ENCODE measurements at regions not wholly inside any gene's neighbourhood (a gene's known extent, or its start where the extent isn't known, plus 50 kb on each side); places are given as distances from the start of the nearest gene placed in this dataset.
"Not testable (repeated sequence)": the region's sequence is repeated elsewhere in the genome, so short reads cannot be mapped to it uniquely, and the experiment has no call there.

GRCh38 chr9:30250872-30251271, 2133.6 kb upstream of the ACO1 start:
- DNase-seq = no peak
- no peak for TF ChIP-seq GATA1 (IDR thresholded peaks at IDR 0.05; ENCODE audit: low read depth, low read length)
- TF ChIP-seq POLR2A (IDR thresholded peaks at IDR 0.05; ENCODE audit: low read length) = no peak

DNA sequence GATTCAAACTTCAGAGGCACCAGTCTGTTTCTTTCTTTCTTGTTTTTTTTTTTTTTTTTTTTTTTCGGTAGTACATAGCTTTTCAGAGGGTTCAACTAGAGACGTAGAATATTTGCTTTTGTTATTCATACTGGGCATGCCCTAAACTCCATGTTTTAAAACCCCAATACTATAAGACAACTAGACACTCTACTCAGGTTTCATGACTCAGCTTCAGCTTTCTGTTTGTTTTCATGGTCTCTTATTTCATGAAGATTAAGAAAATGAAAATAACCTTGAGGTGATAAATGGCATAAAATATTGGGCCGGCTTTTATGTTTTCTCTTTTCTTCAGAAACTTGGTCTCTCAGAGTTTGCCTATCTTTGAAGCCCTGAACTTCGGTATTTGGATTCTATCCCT, 2126.3 kb upstream of the ACO1 start:
- no peak for DNase-seq

DNA sequence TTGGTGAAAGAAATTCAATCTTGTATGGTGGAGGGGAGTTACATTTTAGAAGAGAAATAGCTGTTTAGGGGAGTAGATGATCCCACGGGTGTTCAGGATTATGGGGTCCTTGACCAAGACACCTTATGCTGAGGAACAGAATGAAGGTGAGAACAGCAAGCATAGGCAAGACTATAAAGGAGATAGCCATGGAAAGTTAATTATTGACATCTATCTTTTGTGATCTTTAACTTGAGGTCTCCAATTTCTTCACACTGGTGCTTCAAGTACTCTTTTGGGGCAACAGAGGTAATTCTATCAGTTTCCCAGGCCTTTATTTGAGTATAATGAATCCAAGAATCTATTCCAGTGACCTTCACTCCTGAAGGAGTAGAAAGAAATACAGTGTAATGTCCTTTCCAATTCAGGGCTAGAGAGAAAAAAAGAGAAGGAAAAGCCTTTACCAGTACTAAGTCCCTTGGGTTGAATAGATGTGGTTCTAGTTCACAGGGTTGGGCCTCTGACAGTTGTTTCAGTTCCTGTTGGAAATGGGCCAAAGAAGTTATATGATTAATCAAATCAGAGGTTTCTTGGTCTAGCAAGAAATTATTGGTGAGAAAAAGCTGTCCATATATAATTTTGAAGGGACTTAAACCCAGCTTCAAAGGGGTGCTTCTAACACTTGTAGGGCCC, 2104.1 kb upstream of the ACO1 start:
- DNase-seq = no peak
- TF ChIP-seq POLR2A (IDR thresholded peaks at IDR 0.05; ENCODE audit: low read length) (no peak), GATA1 (IDR thresholded peaks at IDR 0.05; ENCODE audit: low read depth, low read length) (no peak)

More for the DNA sequence above, 2126.3 kb upstream of the ACO1 start:
- TF ChIP-seq GATA1 (IDR thresholded peaks at IDR 0.05; ENCODE audit: low read depth, low read length) (no peak), POLR2A (IDR thresholded peaks at IDR 0.05; ENCODE audit: low read length) (no peak)

GRCh38 chr9:30289435-30289834, 2095.0 kb upstream of the ACO1 start:
- TF ChIP-seq GATA1 (IDR thresholded peaks at IDR 0.05; ENCODE audit: low read depth, low read length) (no peak), POLR2A (IDR thresholded peaks at IDR 0.05; ENCODE audit: low read length) (no peak)
- DNase-seq = no peak

DNA sequence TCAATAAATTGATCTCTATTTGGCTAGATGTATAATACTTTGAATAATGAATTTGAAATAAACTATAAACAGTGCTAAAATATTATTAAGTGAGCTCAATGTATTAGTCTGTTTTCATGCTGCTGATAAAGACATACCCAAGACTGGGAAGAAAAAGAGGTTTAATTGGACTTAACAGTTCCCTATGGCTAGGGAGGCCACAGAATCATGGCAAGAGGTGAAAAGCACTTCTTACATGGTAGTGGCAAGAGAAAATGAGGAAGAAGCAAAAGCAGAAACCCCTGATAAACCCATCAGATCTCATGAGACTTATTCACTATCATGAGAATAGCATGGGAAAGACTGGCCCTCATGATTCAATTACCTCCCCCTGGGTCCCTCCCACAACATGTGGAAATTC, 2092.4 kb upstream of the ACO1 start:
- DNase-seq = not testable (repeated sequence)

- no peak for TF ChIP-seq GATA1 (IDR thresholded peaks at IDR 0.05; ENCODE audit: low read depth, low read length)
- no peak for TF ChIP-seq POLR2A (IDR thresholded peaks at IDR 0.05; ENCODE audit: low read length)
- no peak for DNase-seq
Measured at GRCh38 chr9:30293231-30293630, 2091.2 kb upstream of the ACO1 start.

DNA sequence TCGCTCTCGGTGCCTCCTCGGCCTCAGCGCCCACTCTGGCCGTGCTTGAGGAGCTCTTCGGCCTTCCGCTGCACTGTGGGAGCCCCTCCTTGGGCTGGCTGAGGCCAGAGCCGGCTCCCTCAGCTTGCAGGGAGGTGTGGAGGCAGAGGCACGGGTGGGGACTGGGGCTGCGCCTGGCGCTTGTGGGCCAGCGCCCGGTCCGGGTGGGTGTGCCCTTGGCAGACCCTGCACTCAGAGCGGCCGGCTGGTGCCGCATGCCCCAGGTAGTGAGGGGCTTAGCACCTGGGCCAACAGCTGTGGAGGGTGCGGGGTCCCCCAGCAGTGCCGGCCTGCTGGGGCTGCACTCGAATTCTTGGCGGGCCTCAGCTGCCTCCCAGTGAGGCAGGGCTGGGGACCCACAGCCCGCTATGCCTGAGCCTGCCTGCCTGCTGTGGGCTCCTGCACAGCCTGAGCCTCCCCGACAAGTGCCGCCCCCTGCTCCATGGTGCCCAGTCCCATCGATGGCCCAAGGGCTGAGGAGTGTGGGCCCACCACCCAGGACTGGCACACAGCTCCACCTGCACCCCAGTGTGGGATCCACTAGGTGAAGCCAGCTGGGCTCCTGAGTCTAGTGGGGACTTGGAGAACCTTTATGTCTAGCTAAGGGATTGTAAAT, 2085.2 kb upstream of the ACO1 start:
- no peak for TF ChIP-seq GATA1 (IDR thresholded peaks at IDR 0.05; ENCODE audit: low read depth, low read length)
- no peak for TF ChIP-seq POLR2A (IDR thresholded peaks at IDR 0.05; ENCODE audit: low read length)
- DNase-seq = no peak

GRCh38 chr9:30301271-30301963, 2083.0 kb upstream of the ACO1 start:
- no peak for TF ChIP-seq POLR2A (IDR thresholded peaks at IDR 0.05; ENCODE audit: low read length)
- TF ChIP-seq GATA1 (IDR thresholded peaks at IDR 0.05; ENCODE audit: low read depth, low read length) = peak; percentile 53
- DNase-seq = peak; percentile 87 to 91

GRCh38 chr9:30310711-30311110, 2073.7 kb upstream of the ACO1 start:
- TF ChIP-seq GATA1 (IDR thresholded peaks at IDR 0.05; ENCODE audit: low read depth, low read length) (no peak), POLR2A (IDR thresholded peaks at IDR 0.05; ENCODE audit: low read length) (no peak)
- no peak for DNase-seq

DNA sequence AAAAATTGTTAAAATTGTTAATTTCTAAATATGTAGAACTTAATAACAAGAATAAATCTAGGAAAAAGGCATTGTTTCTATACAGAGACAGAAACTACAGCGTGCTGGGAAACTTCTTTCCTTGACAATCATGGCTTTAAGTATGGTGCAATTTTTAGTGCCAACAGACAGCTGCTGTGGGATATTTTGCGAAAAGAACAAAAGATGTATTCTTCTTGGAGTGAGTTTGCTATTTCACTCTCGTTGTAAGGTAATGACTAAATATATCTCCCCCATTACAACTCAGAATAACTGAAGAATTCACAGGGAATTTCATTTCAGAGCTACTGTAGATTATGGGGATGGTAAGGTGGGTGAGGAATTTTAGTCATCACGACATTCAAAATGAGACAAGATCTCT, 2055.0 kb upstream of the ACO1 start:
- no peak for DNase-seq

DNA sequence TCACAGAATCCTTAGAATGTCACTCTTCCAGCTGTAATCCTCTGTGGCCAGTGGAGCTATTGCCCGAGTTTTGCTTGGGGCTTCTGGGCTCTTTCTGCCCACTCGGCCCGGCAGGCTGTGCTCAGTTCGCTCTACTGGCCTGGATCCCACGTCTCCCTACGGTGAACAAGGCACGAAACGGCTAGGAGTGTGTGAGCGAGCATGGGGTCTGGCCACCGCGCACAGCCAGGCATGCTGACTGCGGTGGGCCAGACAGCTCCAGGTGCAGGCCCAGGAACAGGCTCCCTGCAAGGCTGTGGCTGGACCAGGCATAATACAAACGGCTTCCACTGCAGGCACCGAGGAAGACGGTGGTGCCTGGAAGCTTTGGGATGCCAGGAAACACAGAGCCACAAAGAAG, 2035.5 kb upstream of the ACO1 start:
- no peak for DNase-seq
- no peak for TF ChIP-seq GATA1 (IDR thresholded peaks at IDR 0.05; ENCODE audit: low read depth, low read length)
- TF ChIP-seq POLR2A (IDR thresholded peaks at IDR 0.05; ENCODE audit: low read length) = no peak

More for the DNA sequence above, 2055.0 kb upstream of the ACO1 start:
- TF ChIP-seq GATA1 (IDR thresholded peaks at IDR 0.05; ENCODE audit: low read depth, low read length) = no peak
- no peak for TF ChIP-seq POLR2A (IDR thresholded peaks at IDR 0.05; ENCODE audit: low read length)

- DNase-seq = no peak
- TF ChIP-seq POLR2A (IDR thresholded peaks at IDR 0.05; ENCODE audit: low read length) = no peak
- TF ChIP-seq GATA1 (IDR thresholded peaks at IDR 0.05; ENCODE audit: low read depth, low read length) = no peak
Measured at GRCh38 chr9:30349526-30350513, 2034.6 kb upstream of the ACO1 start.

DNA sequence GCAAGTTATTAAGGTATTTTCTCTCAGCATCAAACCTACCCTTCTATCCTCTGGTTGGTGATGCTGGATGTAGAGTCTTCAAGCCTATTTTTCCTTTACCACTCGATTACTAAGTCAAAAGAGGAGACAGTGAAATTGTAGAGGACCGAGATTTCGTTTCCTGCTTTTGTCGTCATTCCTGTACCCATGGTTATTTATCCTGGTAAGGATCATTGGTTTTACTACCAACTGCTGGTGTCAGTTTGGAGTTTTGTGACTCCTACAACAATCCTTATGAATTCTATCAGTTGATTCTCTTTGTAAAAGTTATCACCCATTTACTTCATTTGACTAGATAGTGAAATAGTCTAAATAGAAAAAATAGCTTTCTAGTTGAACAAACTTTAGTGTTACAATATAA, 2028.2 kb upstream of the ACO1 start:
- TF ChIP-seq GATA1 (IDR thresholded peaks at IDR 0.05; ENCODE audit: low read depth, low read length) (no peak), POLR2A (IDR thresholded peaks at IDR 0.05; ENCODE audit: low read length) (no peak)

GRCh38 chr9:30362373-30362772, 2022.1 kb upstream of the ACO1 start:
- TF ChIP-seq POLR2A (IDR thresholded peaks at IDR 0.05; ENCODE audit: low read length) (no peak), GATA1 (IDR thresholded peaks at IDR 0.05; ENCODE audit: low read depth, low read length) (no peak)
- no peak for DNase-seq

More for the DNA sequence above, 2028.2 kb upstream of the ACO1 start:
- DNase-seq = no peak

GRCh38 chr9:30366140-30366539, 2018.3 kb upstream of the ACO1 start:
- not testable (repeated sequence) for DNase-seq

Measured in erythroblast (primary cell).